ENCODE measurements at regions not wholly inside any gene's neighbourhood (a gene's known extent, or its start where the extent isn't known, plus 50 kb on each side); places are given as distances from the start of the nearest gene placed in this dataset.

DNA sequence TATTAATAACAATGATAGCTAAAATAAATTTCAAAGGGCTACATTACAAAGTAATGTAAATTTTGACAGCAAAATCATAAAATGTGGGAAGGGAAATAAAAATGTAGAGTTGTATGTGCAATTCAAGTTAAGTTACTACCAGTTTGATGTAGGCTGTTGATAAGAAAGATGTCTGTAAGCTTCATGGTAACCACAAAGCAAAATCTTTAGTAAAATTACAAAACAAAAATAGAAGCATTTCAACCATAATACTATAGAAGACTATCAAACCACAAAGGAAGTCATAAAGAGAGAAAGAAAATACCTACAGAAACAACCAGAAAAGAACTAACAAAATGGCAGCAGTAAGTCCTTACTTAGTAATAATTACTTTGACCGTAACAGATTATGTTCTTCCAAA lies 99.1 kb downstream of the C7orf25 start:
- CTCF ChIA-PET: no interaction called here
- POLR2A ChIA-PET: no interaction called here
- H3K36me3 ChIP-seq (ENCODE audit: control insufficient read depth, insufficient read depth, low read length): no peaks in the 10 kb centered on the region
- TF ChIP-seq, protein P1, sequence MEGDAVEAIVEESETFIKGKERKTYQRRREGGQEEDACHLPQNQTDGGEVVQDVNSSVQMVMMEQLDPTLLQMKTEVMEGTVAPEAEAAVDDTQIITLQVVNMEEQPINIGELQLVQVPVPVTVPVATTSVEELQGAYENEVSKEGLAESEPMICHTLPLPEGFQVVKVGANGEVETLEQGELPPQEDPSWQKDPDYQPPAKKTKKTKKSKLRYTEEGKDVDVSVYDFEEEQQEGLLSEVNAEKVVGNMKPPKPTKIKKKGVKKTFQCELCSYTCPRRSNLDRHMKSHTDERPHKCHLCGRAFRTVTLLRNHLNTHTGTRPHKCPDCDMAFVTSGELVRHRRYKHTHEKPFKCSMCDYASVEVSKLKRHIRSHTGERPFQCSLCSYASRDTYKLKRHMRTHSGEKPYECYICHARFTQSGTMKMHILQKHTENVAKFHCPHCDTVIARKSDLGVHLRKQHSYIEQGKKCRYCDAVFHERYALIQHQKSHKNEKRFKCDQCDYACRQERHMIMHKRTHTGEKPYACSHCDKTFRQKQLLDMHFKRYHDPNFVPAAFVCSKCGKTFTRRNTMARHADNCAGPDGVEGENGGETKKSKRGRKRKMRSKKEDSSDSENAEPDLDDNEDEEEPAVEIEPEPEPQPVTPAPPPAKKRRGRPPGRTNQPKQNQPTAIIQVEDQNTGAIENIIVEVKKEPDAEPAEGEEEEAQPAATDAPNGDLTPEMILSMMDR (IDR thresholded peaks at IDR 0.05; ENCODE audit: insufficient read depth, low read depth, low read length): no peak
- no peak overlapping the region for H3K4me3 ChIP-seq (ENCODE audit: low read depth, low read length)
- no peaks in the 10 kb centered on the region for H3K27me3 ChIP-seq (ENCODE audit: control insufficient read depth, insufficient read depth, low read length)
- no peak for DNase-seq (ENCODE audit: low read depth)

DNA sequence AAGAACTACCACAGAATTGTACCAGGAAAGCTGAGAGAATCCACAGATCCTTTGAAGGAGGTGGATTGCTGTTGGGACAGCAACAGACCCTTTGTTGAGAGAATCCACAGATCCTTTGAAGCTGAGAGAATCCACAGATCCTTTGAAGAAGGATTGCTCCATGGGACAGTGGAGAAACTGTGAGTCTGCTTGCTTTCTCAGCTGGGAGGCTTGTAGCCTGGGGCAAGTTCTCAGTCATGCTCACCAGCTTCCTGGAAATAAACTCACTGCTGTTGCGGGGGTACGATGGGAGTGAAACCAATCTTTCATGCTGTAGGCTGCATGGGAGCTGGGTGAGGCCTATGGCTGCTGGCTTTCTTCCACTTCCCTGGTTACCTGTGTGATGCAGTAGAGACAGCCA lies 106.3 kb downstream of the C7orf25 start:
- Histone ChIP-seq H3K27me3 (ENCODE audit: control insufficient read depth, insufficient read depth, low read length) (no peaks in the 10 kb centered on the region), H3K36me3 (ENCODE audit: control insufficient read depth, insufficient read depth, low read length) (no peaks in the 10 kb centered on the region), H3K4me3 (ENCODE audit: low read depth, low read length) (no peak overlapping the region)
- TF ChIP-seq, protein P1 (IDR thresholded peaks at IDR 0.05; ENCODE audit: insufficient read depth, low read depth, low read length): no peak
- CTCF ChIA-PET: no interaction called here
- no peak for DNase-seq (ENCODE audit: low read depth)
- POLR2A ChIA-PET: no interaction called here

DNA sequence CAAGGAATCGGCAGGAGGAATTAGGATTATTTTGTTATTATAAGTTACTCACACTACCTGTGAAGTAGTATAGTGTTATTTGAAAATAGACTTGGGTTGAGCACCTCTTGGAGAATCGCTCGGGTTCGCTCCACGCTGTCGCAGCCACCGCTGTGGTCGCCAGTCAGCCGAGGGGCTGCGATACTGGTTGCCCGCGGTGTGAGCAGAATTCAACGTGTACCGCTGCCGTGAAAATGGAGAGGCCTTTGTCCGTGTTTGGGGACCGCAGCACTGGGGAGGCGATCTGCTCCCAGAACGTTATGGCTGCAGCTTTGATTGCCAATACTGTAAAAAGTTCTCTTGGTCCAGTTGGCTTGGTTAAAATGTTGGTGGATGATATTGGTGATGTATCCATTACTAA lies 117.2 kb downstream of the C7orf25 start:
- TF ChIP-seq, protein P1 (IDR thresholded peaks at IDR 0.05; ENCODE audit: insufficient read depth, low read depth, low read length): no peak
- no peak for DNase-seq (ENCODE audit: low read depth)
- ChIA-PET CTCF (no interaction called here), POLR2A (no interaction called here)
- Histone ChIP-seq H3K36me3 (ENCODE audit: control insufficient read depth, insufficient read depth, low read length) (no peaks in the 10 kb centered on the region), H3K27me3 (ENCODE audit: control insufficient read depth, insufficient read depth, low read length) (no peaks in the 10 kb centered on the region), H3K4me3 (ENCODE audit: low read depth, low read length) (no peak overlapping the region)

DNA sequence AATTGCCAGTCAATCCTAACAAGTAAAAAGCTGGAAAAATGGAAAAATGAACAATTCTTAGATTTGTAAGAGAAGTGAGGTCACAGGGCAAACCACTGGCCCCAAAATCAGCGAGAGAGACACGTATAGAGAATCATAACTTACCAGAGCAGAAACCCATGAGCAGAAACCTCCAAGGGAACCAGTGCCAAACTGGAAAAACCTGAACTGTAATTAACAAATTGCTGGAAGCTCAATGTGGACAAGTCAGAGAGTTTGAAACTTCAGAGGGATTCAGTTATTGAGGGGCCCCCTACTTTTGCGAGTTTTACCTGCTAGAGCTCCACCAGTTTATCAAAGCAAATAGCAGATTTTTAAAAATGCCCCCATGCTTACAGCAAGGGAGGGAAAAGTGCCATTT lies 119.0 kb downstream of the C7orf25 start:
- CTCF ChIA-PET: no interaction called here
- H3K4me3 ChIP-seq (ENCODE audit: low read depth, low read length): no peak overlapping the region
- DNase-seq (ENCODE audit: low read depth): no peak
- TF ChIP-seq, protein P1 (IDR thresholded peaks at IDR 0.05; ENCODE audit: insufficient read depth, low read depth, low read length): no peak
- no peaks in the 10 kb centered on the region for H3K36me3 ChIP-seq (ENCODE audit: control insufficient read depth, insufficient read depth, low read length)
- POLR2A ChIA-PET: no interaction called here
- no peaks in the 10 kb centered on the region for H3K27me3 ChIP-seq (ENCODE audit: control insufficient read depth, insufficient read depth, low read length)

DNA sequence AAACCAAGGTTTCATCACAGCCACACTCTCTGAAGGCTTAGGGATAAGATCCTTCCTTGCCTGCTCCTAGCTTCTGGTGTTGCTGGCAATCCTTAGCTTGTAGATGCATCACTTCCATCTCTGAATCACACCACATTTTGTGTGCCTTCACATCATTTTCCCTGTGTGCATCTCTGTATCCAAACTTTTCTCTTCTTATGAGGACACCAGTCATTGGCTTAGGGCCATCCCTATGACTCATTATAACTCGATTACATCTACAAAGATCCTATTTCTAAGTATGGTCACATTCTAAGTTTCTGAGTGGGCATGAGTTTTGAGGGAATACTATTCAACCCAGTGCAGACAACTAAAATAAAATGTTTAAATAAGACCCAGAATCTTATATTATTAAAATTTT lies 121.7 kb downstream of the C7orf25 start:
- CTCF ChIA-PET: no interaction called here
- Histone ChIP-seq H3K36me3 (ENCODE audit: control insufficient read depth, insufficient read depth, low read length) (no peaks in the 10 kb centered on the region), H3K27me3 (ENCODE audit: control insufficient read depth, insufficient read depth, low read length) (no peaks in the 10 kb centered on the region), H3K4me3 (ENCODE audit: low read depth, low read length) (no peak overlapping the region)
- POLR2A ChIA-PET: no interaction called here
- TF ChIP-seq, protein P1 (IDR thresholded peaks at IDR 0.05; ENCODE audit: insufficient read depth, low read depth, low read length): no peak
- no peak for DNase-seq (ENCODE audit: low read depth)

Data from BJ (cell line).